Endodermal cell (in vitro differentiated cells): ENCODE measurements at regions not wholly inside any gene's neighbourhood (a gene's known extent, or its start where the extent isn't known, plus 50 kb on each side); places are given as distances from the start of the nearest gene placed in this dataset.

ENCODE experiments used
- DNase-seq: peaks from one replicate; pipeline ENCODE4 v3.0.0-alpha.2; 2017
- H3K27ac ChIP-seq: 2 replicates; pipeline ENCODE4 v1.5.1; 2013; ENCODE audit warnings: mild to moderate bottlenecking, low read depth, low read length, moderate library complexity
- H3K27me3 ChIP-seq: 2 replicates; pipeline ENCODE4 v1.6.1; 2013; ENCODE audit warnings: mild to moderate bottlenecking, low read length, moderate library complexity; ENCODE audit not compliant: insufficient read depth, control insufficient read depth, poor library complexity, severe bottlenecking
- H3K36me3 ChIP-seq: 2 replicates; pipeline ENCODE4 v1.7.0; 2013; ENCODE audit warnings: mild to moderate bottlenecking, low read length, moderate library complexity; ENCODE audit not compliant: control insufficient read depth, insufficient read depth
- H3K4me1 ChIP-seq: one replicate; pipeline ENCODE4 v1.7.0; 2013; ENCODE audit warnings: low read length; ENCODE audit not compliant: control insufficient read depth, insufficient read depth
- H3K4me3 ChIP-seq: 2 replicates; pipeline ENCODE4 v1.5.1; 2013; ENCODE audit warnings: mild to moderate bottlenecking, low read length, moderate library complexity
- H3K9ac ChIP-seq: 2 replicates; pipeline ENCODE4 v1.6.1; 2013; ENCODE audit warnings: mild to moderate bottlenecking, low read length, moderate library complexity; ENCODE audit not compliant: poor library complexity, severe bottlenecking; ENCODE audit errors: extremely low read depth
- H3K9me3 ChIP-seq: 2 replicates; pipeline ENCODE4 v1.6.1; 2013; ENCODE audit warnings: mild to moderate bottlenecking, low read length, moderate library complexity; ENCODE audit not compliant: control insufficient read depth
- H3K27ac Mint-ChIP-seq: 2 replicates; pipeline ENCODE4 v1.8.0; 2020; ENCODE audit warnings: mixed read lengths
- H3K27me3 Mint-ChIP-seq: 2 replicates; pipeline ENCODE4 v1.8.0; 2021; ENCODE audit warnings: mild to moderate bottlenecking, mixed read lengths; ENCODE audit not compliant: insufficient read depth
- H3K36me3 Mint-ChIP-seq: 2 replicates; pipeline ENCODE4 v1.8.0; 2020; ENCODE audit warnings: low read depth, mixed read lengths
- H3K4me1 Mint-ChIP-seq: 2 replicates; pipeline ENCODE4 v1.8.0; 2020; ENCODE audit warnings: mixed read lengths
- H3K4me3 Mint-ChIP-seq: 2 replicates; pipeline ENCODE4 v1.8.0; 2020; ENCODE audit warnings: mild to moderate bottlenecking, moderate library complexity, mixed read lengths
- H3K9me3 Mint-ChIP-seq: 2 replicates; pipeline ENCODE4 v1.8.0; 2020; ENCODE audit warnings: mild to moderate bottlenecking, mixed read lengths
- CTCF ChIP-seq: fragments of 200-600 bp; sonication (generic); conservative IDR thresholded peaks from 2 replicates; pipeline ENCODE4 v1.5.0; 2021; ENCODE audit warnings: antibody characterized with exemption, mild to moderate bottlenecking
- WGBS, 2 experiments: methylation state at CpG; one replicate each; pipeline versions ENCODE4 v1.1.5 to v1.1.7; 2013; ENCODE audit warnings: missing lambda C conversion rate in 2 of 2, mixed read lengths in 1 of 2; ENCODE audit not compliant: insufficient coverage in 1 of 2, insufficient read length in 1 of 2; 5-methylcytosine and 5-hydroxymethylcytosine counted together

GRCh38 chr1:4324525-4324924, 329.9 kb upstream of the AJAP1 start:
- no peaks in the 10 kb centered on the region for H3K36me3 Mint-ChIP-seq
- no peak for TF ChIP-seq CTCF
- WGBS, 2 experiments, result 91 to 100% methylated on average over 1 to 9 of the region's 9 CpGs
- no peak overlapping the region for H3K9ac ChIP-seq
- H3K27me3 ChIP-seq, result no peaks in the 10 kb centered on the region
- H3K36me3 ChIP-seq, result no peaks in the 10 kb centered on the region
- no peak overlapping the region for H3K4me3 ChIP-seq
- DNase-seq, result no peak
- H3K27ac ChIP-seq, result no peak overlapping the region
- peaks cover 4% of the 10 kb centered on the region for H3K9me3 Mint-ChIP-seq
- H3K9me3 ChIP-seq, result no peaks in the 10 kb centered on the region
- H3K4me3 Mint-ChIP-seq, result no peak overlapping the region
- peaks cover 1% of the 10 kb centered on the region for H3K4me1 Mint-ChIP-seq
- no peak overlapping the region for H3K27ac Mint-ChIP-seq
- no peaks in the 10 kb centered on the region for H3K27me3 Mint-ChIP-seq
- no peaks in the 10 kb centered on the region for H3K4me1 ChIP-seq

GRCh38 chr1:4327142-4327541, 327.3 kb upstream of the AJAP1 start:
- H3K4me1 ChIP-seq, result no peaks in the 10 kb centered on the region
- H3K9me3 ChIP-seq, result no peaks in the 10 kb centered on the region
- H3K27ac ChIP-seq, result no peak overlapping the region
- no peak for DNase-seq
- no peak overlapping the region for H3K9ac ChIP-seq
- H3K36me3 Mint-ChIP-seq, result no peaks in the 10 kb centered on the region
- no peak overlapping the region for H3K4me3 ChIP-seq
- H3K4me3 Mint-ChIP-seq, result no peak overlapping the region
- no peaks in the 10 kb centered on the region for H3K36me3 ChIP-seq
- H3K27me3 ChIP-seq, result no peaks in the 10 kb centered on the region
- H3K27ac Mint-ChIP-seq, result no peak overlapping the region
- H3K27me3 Mint-ChIP-seq, result no peaks in the 10 kb centered on the region
- 87 to 88% methylated on average over 2 of the region's 2 CpGs for whole genome bisulfite sequencing, 2 experiments
- TF ChIP-seq CTCF, result no peak
- peaks cover 3% of the 10 kb centered on the region for H3K9me3 Mint-ChIP-seq
- no peaks in the 10 kb centered on the region for H3K4me1 Mint-ChIP-seq

- no peak overlapping the region for H3K27ac Mint-ChIP-seq
Observed at GRCh38 chr1:4328402-4329071, 325.9 kb upstream of the AJAP1 start.

More at GRCh38 chr1:4328402-4329071, 325.9 kb upstream of the AJAP1 start:
- H3K9ac ChIP-seq, result no peak overlapping the region
- no peaks in the 10 kb centered on the region for H3K4me1 Mint-ChIP-seq
- H3K4me3 Mint-ChIP-seq, result no peak overlapping the region
- no peaks in the 10 kb centered on the region for H3K36me3 Mint-ChIP-seq
- no peaks in the 10 kb centered on the region for H3K27me3 ChIP-seq
- no peak overlapping the region for H3K4me3 ChIP-seq
- no peak for DNase-seq
- peaks cover 5% of the 10 kb centered on the region for H3K9me3 Mint-ChIP-seq
- H3K4me1 ChIP-seq, result no peaks in the 10 kb centered on the region
- TF ChIP-seq CTCF, result no peak
- H3K27me3 Mint-ChIP-seq, result no peaks in the 10 kb centered on the region
- WGBS, 2 experiments, result 80 to 89% methylated on average over 7 to 10 of the region's 10 CpGs
- no peak overlapping the region for H3K27ac ChIP-seq
- no peaks in the 10 kb centered on the region for H3K36me3 ChIP-seq
- H3K9me3 ChIP-seq, result no peaks in the 10 kb centered on the region
